ENCODE measurements at regions not wholly inside any gene's neighbourhood (a gene's known extent, or its start where the extent isn't known, plus 50 kb on each side); places are given as distances from the start of the nearest gene placed in this dataset.
A peak's percentile ranks its signal among the peaks of the same experiment; 100 is the strongest.

- Histone ChIP-seq H4K20me1 (no peaks in the 10 kb centered on the region), H3K9ac (no peak overlapping the region), H3K4me3 (no peak overlapping the region), H3K36me3 (no peaks in the 10 kb centered on the region), H3K27ac (no peak overlapping the region), H3K9me3 (0 out of 2 replicates have a peak, but pooled peaks cover 9% of the 10 kb centered on the region), H3K4me2 (peak overlapping the region; percentile 57), H3K27me3 (no peaks in the 10 kb centered on the region), H3K4me1 (peaks cover 17% of the 10 kb centered on the region)
- TF ChIP-seq Cebpa-rat (IDR thresholded peaks at IDR 0.05), result no peak
These were observed 385.0 kb downstream of the EIPR1 start for GRCh38 chr2:2992634-2993033.

- Histone ChIP-seq H3K4me1 (no peaks in the 10 kb centered on the region), H3K27ac (no peak overlapping the region), H3K4me3 (no peak overlapping the region), H4K20me1 (no peaks in the 10 kb centered on the region), H3K9ac (no peak overlapping the region), H3K4me2 (no peak overlapping the region), H3K27me3 (no peaks in the 10 kb centered on the region), H3K36me3 (no peaks in the 10 kb centered on the region), H3K9me3 (0 out of 2 replicates have a peak, but pooled peaks cover 5% of the 10 kb centered on the region)
- no peak for TF ChIP-seq Cebpa-rat (IDR thresholded peaks at IDR 0.05)
These were observed 392.6 kb downstream of the EIPR1 start for GRCh38 chr2:2985020-2985419.

- no peak for TF ChIP-seq Cebpa-rat (IDR thresholded peaks at IDR 0.05)
- Histone ChIP-seq H4K20me1 (no peaks in the 10 kb centered on the region), H3K9me3 (no peaks in the 10 kb centered on the region), H3K27me3 (no peaks in the 10 kb centered on the region), H3K4me2 (no peak overlapping the region), H3K4me1 (no peaks in the 10 kb centered on the region), H3K36me3 (no peaks in the 10 kb centered on the region), H3K27ac (no peak overlapping the region), H3K4me3 (no peak overlapping the region), H3K9ac (no peak overlapping the region)
These were observed 396.6 kb downstream of the EIPR1 start for GRCh38 chr2:2981000-2981399.

- no peaks in the 10 kb centered on the region for H3K27me3 ChIP-seq
- no peak overlapping the region for H3K4me3 ChIP-seq
- H4K20me1 ChIP-seq, result no peaks in the 10 kb centered on the region
- TF ChIP-seq Cebpa-rat (IDR thresholded peaks at IDR 0.05), result no peak
- H3K27ac ChIP-seq, result no peak overlapping the region
- H3K4me1 ChIP-seq, result no peaks in the 10 kb centered on the region
- H3K9me3 ChIP-seq, result no peaks in the 10 kb centered on the region; the same call in 1 of the 2 replicates
- H3K36me3 ChIP-seq, result no peaks in the 10 kb centered on the region
- H3K9ac ChIP-seq, result no peak overlapping the region
- H3K4me2 ChIP-seq, result no peak overlapping the region
These were observed 402.6 kb downstream of the EIPR1 start for GRCh38 chr2:2974982-2975381.

- Histone ChIP-seq H3K27ac (no peak overlapping the region), H3K9ac (no peak overlapping the region), H3K4me3 (no peak overlapping the region), H3K27me3 (no peaks in the 10 kb centered on the region), H3K4me2 (no peak overlapping the region), H3K4me1 (no peaks in the 10 kb centered on the region), H3K36me3 (no peaks in the 10 kb centered on the region), H3K9me3 (peaks cover 17% of the 10 kb centered on the region), H4K20me1 (no peaks in the 10 kb centered on the region)
- TF ChIP-seq Cebpa-rat (IDR thresholded peaks at IDR 0.05), result no peak
These were observed 417.0 kb downstream of the EIPR1 start for GRCh38 chr2:2960441-2961133.

- no peak overlapping the region for H3K4me2 ChIP-seq
- no peak overlapping the region for H3K27ac ChIP-seq
- H4K20me1 ChIP-seq, result no peaks in the 10 kb centered on the region
- no peak overlapping the region for H3K4me3 ChIP-seq
- no peak overlapping the region for H3K9ac ChIP-seq
- no peaks in the 10 kb centered on the region for H3K27me3 ChIP-seq
- 0 out of 2 replicates have a peak, but pooled peaks cover 4% of the 10 kb centered on the region for H3K9me3 ChIP-seq
- no peak for TF ChIP-seq Cebpa-rat (IDR thresholded peaks at IDR 0.05)
- no peaks in the 10 kb centered on the region for H3K36me3 ChIP-seq
- no peaks in the 10 kb centered on the region for H3K4me1 ChIP-seq
These were observed 427.1 kb downstream of the EIPR1 start for GRCh38 chr2:2950403-2950952.

- no peak overlapping the region for H3K27ac ChIP-seq
- TF ChIP-seq Cebpa-rat (IDR thresholded peaks at IDR 0.05), result no peak
These were observed 430.2 kb downstream of the EIPR1 start for GRCh38 chr2:2947406-2947805.

GRCh38 chr2:2942906-2943305 is 434.7 kb downstream of the EIPR1 start:
- H3K4me2 ChIP-seq, result no peak overlapping the region
- H3K27ac ChIP-seq, result no peak overlapping the region
- no peak overlapping the region for H3K4me3 ChIP-seq
- H3K4me1 ChIP-seq, result peaks cover 14% of the 10 kb centered on the region
- peaks cover 10% of the 10 kb centered on the region; the same call in 1 of the 2 replicates for H3K9me3 ChIP-seq
- no peak overlapping the region for H3K9ac ChIP-seq
- TF ChIP-seq Cebpa-rat (IDR thresholded peaks at IDR 0.05), result no peak
- H4K20me1 ChIP-seq, result no peaks in the 10 kb centered on the region
- H3K27me3 ChIP-seq, result no peaks in the 10 kb centered on the region
- H3K36me3 ChIP-seq, result no peaks in the 10 kb centered on the region

More at GRCh38 chr2:2947406-2947805, 430.2 kb downstream of the EIPR1 start:
- Histone ChIP-seq H3K4me3 (no peak overlapping the region), H3K9ac (no peak overlapping the region), H3K4me1 (no peaks in the 10 kb centered on the region), H3K4me2 (no peak overlapping the region), H3K27me3 (no peaks in the 10 kb centered on the region), H4K20me1 (no peaks in the 10 kb centered on the region), H3K9me3 (peaks cover 10% of the 10 kb centered on the region; the same call in 1 of the 2 replicates), H3K36me3 (no peaks in the 10 kb centered on the region)

- Histone ChIP-seq H3K36me3 (no peaks in the 10 kb centered on the region), H3K9me3 (peaks cover 15% of the 10 kb centered on the region; the same call in 1 of the 2 replicates), H3K4me3 (no peak overlapping the region), H3K4me2 (no peak overlapping the region), H4K20me1 (no peaks in the 10 kb centered on the region), H3K9ac (no peak overlapping the region), H3K27me3 (no peaks in the 10 kb centered on the region), H3K4me1 (peaks cover 14% of the 10 kb centered on the region), H3K27ac (no peak overlapping the region)
- no peak for TF ChIP-seq Cebpa-rat (IDR thresholded peaks at IDR 0.05)
These were observed 435.4 kb downstream of the EIPR1 start for GRCh38 chr2:2942225-2942624.

- TF ChIP-seq Cebpa-rat (IDR thresholded peaks at IDR 0.05), result no peak
- no peak overlapping the region for H3K4me3 ChIP-seq
These were observed 436.4 kb downstream of the EIPR1 start for GRCh38 chr2:2941205-2941604.

More at GRCh38 chr2:2941205-2941604, 436.4 kb downstream of the EIPR1 start:
- Histone ChIP-seq H3K36me3 (no peaks in the 10 kb centered on the region), H3K27ac (no peak overlapping the region), H3K9ac (no peak overlapping the region), H3K4me2 (no peak overlapping the region), H3K27me3 (no peaks in the 10 kb centered on the region), H4K20me1 (no peaks in the 10 kb centered on the region), H3K4me1 (peaks cover 14% of the 10 kb centered on the region), H3K9me3 (peaks cover 18% of the 10 kb centered on the region)
